NCI-H82 (cell line): ENCODE measurements at regions not wholly inside any gene's neighbourhood (a gene's known extent, or its start where the extent isn't known, plus 50 kb on each side); places are given as distances from the start of the nearest gene placed in this dataset.

Source experiments
- DNase-seq: peaks from one replicate; lab custom pipeline; 2025; lab: John Stamatoyannopoulos, UW

GRCh38 chr2:47265158-47265557, 88.8 kb upstream of the CALM2 start:
- DNase-seq, result no peak

DNA sequence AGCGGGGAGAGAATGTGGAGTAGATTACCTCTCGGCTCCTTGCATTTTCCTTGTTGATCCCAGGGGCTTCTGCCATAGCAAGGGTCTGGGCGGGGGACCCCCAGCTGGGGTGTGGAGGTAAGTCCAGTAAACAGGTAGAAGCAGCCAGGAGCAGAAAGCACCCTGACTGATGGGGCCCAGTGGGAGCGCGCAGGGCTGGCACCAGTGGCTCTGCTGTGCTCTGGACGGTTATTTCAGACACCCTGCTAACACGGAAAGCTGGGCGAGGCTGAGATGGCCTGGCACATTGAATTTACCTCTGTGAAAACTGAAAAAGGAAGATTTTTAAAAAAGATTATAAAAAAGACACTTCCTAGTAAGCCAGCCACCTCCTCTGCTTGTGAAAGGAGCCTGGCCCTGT, 88.4 kb upstream of the CALM2 start:
- no peak for DNase-seq

- DNase-seq, result no peak
Measured at GRCh38 chr2:47264143-47264542, 87.8 kb upstream of the CALM2 start.

GRCh38 chr2:47262657-47263056, 86.3 kb upstream of the CALM2 start:
- DNase-seq, result no peak

- DNase-seq, result no peak
Measured at GRCh38 chr2:47260971-47261370, 84.7 kb upstream of the CALM2 start.

GRCh38 chr2:47259829-47260228, 83.5 kb upstream of the CALM2 start:
- no peak for DNase-seq

DNA sequence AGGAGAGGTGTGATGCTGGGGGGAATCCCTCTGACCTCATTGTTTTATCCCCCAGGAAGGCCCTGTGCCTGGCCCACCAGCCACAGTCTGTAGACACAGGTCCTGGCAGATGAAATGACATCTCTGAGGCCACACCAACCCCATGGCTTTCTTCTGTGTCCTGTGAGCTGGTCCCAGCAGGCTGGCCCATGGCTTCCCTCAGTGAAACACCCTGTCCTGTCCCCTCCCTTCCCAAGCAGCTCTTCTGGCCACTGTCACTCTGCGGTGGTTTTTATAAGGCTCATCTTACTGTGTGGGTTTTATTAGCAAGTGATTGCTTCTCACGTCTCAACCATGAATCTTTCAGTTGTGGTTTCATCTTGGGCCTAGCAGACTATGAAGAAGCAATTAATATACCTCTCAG, 81.6 kb upstream of the CALM2 start:
- no peak for DNase-seq

GRCh38 chr2:47256416-47257087, 80.2 kb upstream of the CALM2 start:
- DNase-seq, result peak; percentile 43

DNA sequence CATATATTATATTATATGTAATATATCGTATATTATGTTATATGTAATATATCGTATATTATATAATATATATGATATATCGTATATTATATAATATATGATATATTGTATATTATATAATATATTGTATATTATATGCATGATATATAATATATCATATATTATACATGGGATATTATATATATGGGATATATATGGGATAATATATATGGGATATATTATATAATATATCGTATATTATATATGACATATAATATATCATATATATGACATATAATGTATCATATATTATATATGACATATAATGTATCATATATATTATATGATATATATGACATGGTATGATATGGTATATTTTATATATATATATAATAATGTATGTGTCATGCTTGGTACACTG, 79.5 kb upstream of the CALM2 start:
- no peak for DNase-seq

- no peak for DNase-seq
Measured at GRCh38 chr2:47254464-47254863, 78.2 kb upstream of the CALM2 start.

GRCh38 chr2:47253447-47253846, 77.1 kb upstream of the CALM2 start:
- DNase-seq, result no peak

- DNase-seq, result no peak
Measured at GRCh38 chr2:47251404-47251675, 75.0 kb upstream of the CALM2 start.

GRCh38 chr2:47250586-47251403, 74.5 kb upstream of the CALM2 start:
- DNase-seq, result peak; percentile 46

GRCh38 chr2:47249931-47250330, 73.6 kb upstream of the CALM2 start:
- DNase-seq, result no peak

DNA sequence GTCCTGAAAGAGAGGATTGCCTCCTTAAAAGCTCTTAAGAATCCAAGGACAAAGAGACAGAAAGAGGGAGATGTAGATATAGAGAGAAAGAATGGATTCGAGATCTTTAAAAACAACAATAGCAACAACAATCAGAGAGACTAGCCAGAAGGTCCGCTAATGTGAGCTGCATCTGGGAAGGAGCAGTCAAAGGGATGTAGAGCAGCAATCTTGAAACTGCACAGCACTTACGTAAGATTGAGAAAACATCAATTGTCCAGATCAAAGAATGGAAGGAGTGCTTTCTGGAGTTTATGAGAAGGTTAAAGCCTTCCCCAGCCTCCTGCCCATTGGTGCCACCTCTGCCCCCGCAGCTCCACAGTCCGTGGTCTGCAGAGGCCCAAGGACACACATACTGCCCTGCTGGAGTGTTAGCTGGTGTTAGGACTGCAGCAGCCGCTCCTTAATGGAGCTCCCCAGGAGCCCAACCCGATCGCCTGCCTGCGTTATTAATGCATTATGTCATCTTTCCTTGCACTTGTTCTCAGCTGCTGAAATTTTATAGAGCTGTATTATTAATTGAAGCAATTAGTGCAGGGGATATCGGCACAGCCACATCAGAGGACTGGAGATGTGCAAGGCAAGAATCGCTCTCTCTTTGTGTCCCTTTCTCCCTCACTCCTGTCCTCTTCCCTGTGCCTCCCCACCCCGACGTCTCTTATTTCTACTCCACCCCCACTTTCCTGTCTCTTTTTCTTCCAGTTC, 73.0 kb upstream of the CALM2 start:
- no peak for DNase-seq

GRCh38 chr2:47243596-47244323, 67.4 kb upstream of the CALM2 start:
- DNase-seq, result no peak

GRCh38 chr2:47241715-47242114, 65.4 kb upstream of the CALM2 start:
- DNase-seq, result peak; percentile 51

DNA sequence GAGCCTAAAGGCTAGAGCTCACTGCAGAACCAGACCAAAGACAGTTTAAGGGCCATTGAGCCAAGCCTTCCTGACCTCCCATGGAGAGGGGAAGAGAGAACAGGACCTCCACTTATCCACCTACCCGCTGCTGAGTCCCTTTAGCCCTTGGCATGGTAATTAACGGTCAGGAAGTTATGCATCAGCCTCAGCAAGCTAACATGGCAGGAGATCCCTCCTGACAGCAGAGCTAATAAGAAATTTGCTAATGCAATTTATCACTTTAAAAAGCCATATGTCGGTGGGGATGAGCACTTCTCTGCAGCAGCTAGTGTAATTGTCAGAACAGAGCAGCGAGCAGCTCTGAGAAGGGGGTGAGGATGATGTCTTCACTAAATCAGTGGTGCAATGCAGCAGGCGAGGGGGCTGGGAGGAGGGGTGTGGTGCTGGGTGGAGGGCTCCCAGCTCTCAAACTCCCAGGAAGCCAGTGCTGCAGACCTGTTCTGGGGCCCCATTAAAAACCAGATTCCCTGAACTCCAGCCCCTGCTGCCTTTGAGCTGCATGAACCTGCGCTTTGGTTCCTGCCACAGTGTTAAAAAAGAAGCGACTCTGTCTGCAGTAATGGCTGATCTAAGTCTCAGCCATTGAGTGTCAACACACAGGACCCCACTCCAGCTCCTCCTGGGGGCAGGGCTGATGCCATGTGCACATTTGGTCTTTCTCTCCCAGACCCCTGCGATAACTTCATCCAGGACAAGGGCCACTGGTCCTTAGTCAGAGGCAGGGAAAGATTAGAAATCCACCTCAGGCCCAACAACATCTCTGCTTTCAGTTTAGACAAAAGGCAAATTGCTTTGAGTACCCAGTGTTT, 63.0 kb upstream of the CALM2 start:
- DNase-seq, result peak; percentile 95

DNA sequence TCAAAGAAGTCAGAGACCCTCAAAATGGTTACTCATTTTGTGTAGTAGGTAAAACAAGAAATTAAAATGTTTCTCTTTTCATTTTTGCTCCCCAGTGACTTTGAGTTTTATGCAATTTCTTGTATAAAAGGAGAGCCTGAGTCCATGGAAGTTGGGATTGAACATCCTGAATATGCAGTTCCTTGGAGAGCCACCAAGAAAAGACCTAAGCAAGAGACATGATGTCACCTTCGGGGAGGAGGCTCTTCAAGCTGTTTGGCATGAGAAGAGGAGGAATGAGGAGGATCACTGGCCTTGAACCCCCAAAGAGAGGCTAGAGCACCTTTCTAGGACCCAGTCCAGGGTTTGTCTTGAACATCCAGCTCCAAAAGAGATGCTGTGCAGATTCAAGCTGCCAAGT, 62.3 kb upstream of the CALM2 start:
- no peak for DNase-seq

DNA sequence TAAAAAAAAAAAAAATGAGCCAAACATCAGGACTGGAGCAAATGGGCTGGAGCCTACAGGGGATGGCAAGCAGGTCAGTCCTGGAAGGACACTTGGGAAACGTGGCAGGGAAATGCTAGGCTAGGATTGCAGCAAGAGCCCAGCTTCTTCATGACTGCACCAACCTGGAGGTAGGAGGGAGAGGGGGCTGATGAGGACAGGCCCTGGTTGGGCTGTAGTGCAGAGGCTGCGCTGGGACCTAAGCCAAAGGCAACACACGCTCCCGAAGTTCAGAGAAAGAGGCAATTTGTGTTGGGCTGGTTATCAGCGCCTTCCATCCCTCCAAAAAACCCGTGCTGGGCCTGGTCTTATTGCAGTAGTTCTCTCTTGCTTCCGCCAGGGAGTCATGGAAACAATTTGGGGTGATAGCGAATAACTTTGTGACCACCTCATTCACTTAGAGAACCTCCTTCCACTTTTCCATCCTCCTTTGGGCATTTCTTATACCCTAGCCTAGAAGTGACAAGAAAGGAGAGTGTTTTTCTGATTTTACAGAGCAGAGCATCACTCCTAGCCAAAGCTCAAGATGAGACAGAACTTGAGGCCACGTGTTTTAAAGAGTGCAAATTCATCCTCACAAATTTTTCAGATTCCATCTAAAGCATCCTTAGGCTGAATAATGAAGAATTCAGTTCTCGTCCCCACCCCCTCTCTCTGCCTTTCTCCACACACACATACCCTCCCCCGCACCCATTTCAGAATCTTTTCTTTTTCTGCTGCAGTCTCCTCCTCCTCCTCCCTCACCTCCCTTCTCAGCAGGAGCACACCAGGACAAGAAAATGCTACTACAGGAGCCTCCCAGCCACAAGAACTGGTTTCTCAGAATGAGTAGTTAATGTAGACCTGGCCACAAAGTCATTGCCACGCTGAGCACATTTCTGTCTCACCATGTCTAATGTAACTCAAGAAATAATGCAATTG, 61.3 kb upstream of the CALM2 start:
- no peak for DNase-seq
